C4-2B (cell line): ENCODE measurements at regions not wholly inside any gene's neighbourhood (a gene's known extent, or its start where the extent isn't known, plus 50 kb on each side); places are given as distances from the start of the nearest gene placed in this dataset.

Experiments used
- H3K27ac ChIP-seq: fragments of 450-650 bp; 2 replicates; pipeline ENCODE4 v1.5.1; 2017
- ZFX ChIP-seq: fragments of 450-650 bp; IDR thresholded peaks from 2 replicates; pipeline ENCODE4 v1.6.1; 2017
- TF ChIP-seq, protein P1 (sequence below): fragments of 450-650 bp; conservative IDR thresholded peaks from 2 replicates; pipeline ENCODE4 v1.5.1; 2017; ENCODE audit warnings: mild to moderate bottlenecking

DNA sequence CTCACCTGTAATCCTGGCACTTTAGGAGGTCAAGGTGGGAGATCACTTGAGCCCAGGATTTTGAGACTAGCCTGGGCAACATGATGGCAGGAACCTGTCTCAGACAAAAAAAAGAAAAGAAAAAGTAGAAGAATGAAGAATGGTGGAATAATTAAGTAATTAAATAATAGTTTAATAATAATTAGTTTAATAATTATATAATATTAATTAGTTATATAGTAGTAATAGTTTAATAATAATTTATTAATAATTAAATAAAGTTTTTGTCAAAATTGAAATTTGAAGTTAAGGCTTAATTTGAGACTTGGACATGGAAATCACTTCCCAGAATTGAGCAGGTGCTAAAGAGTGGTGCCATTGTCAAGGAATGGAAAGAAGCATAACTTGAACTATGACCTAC is 52.2 kb upstream of the ABCA12 start:
- no peak overlapping the region for H3K27ac ChIP-seq
- no peak for TF ChIP-seq ZFX
- TF ChIP-seq, protein P1, sequence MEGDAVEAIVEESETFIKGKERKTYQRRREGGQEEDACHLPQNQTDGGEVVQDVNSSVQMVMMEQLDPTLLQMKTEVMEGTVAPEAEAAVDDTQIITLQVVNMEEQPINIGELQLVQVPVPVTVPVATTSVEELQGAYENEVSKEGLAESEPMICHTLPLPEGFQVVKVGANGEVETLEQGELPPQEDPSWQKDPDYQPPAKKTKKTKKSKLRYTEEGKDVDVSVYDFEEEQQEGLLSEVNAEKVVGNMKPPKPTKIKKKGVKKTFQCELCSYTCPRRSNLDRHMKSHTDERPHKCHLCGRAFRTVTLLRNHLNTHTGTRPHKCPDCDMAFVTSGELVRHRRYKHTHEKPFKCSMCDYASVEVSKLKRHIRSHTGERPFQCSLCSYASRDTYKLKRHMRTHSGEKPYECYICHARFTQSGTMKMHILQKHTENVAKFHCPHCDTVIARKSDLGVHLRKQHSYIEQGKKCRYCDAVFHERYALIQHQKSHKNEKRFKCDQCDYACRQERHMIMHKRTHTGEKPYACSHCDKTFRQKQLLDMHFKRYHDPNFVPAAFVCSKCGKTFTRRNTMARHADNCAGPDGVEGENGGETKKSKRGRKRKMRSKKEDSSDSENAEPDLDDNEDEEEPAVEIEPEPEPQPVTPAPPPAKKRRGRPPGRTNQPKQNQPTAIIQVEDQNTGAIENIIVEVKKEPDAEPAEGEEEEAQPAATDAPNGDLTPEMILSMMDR, result no peak

DNA sequence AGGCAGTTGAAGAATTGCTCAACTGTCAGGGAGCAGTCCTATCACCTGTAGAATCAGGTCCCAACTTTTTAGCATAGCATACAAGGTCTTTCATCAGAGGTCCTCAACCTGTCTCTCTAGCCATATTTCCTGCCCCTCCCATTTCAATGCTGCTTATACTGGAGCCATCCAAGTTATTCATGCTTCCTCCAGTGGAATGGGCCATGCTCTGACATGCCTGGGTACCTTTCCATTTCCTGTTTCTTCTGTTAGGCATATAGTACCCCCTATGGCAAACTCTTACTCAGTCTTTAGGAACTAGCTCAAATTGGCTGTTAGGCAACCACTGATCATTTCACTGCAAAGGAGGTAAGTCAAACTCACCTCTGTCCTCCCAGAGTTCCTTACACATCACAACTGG is 51.0 kb upstream of the ABCA12 start:
- H3K27ac ChIP-seq, result no peak overlapping the region
- TF ChIP-seq ZFX, result no peak
- TF ChIP-seq, protein P1, result no peak
